ENCODE measurements at regions not wholly inside any gene's neighbourhood (a gene's known extent, or its start where the extent isn't known, plus 50 kb on each side); places are given as distances from the start of the nearest gene placed in this dataset.

- Histone ChIP-seq H3K79me2 (ENCODE audit: low read length) (no peaks in the 10 kb centered on the region), H3K36me3 (replicated peaks; ENCODE audit: insufficient read depth, low read length) (no peaks in the 10 kb centered on the region), H3K27ac (ENCODE audit: low read length) (no peak overlapping the region), H3F3A (ENCODE audit: insufficient read depth, low read length) (no peaks in the 10 kb centered on the region), H2AFZ (ENCODE audit: low read length) (no peak overlapping the region), H3K9me2 (replicated peaks; ENCODE audit: insufficient read depth, low read length) (no peaks in the 10 kb centered on the region), H3K9me3 (replicated peaks; ENCODE audit: insufficient read depth, low read length) (no peaks in the 10 kb centered on the region), H3K4me1 (ENCODE audit: low read length) (no peaks in the 10 kb centered on the region), H4K20me1 (ENCODE audit: insufficient read depth, low read length) (no peaks in the 10 kb centered on the region), H3K4me3 (ENCODE audit: low read length) (no peak overlapping the region), H3K9ac (ENCODE audit: low read length) (no peak overlapping the region), H3K4me2 (ENCODE audit: low read depth, low read length) (no peak overlapping the region), H3K27me3 (replicated peaks; ENCODE audit: insufficient read depth, low read length) (no peaks in the 10 kb centered on the region)
- no peak for TF ChIP-seq CTCF (IDR thresholded peaks at IDR 0.05; ENCODE audit: low read length)
- TF ChIP-seq EZH2phosphoT487 (IDR thresholded peaks at IDR 0.05; ENCODE audit: low read length) = no peak
- TF ChIP-seq EZH2 (optimal IDR thresholded peaks at IDR 0.05; ENCODE audit: low read depth, low read length) = no peak
- DNase-seq = no peak
Measured at GRCh38 chr18:4581966-4582365, 126.9 kb upstream of the DLGAP1 start.

- Histone ChIP-seq H3K79me2 (ENCODE audit: low read length) (no peaks in the 10 kb centered on the region), H3K27me3 (replicated peaks; ENCODE audit: insufficient read depth, low read length) (no peaks in the 10 kb centered on the region), H3K9me3 (replicated peaks; ENCODE audit: insufficient read depth, low read length) (no peaks in the 10 kb centered on the region), H3K9me2 (replicated peaks; ENCODE audit: insufficient read depth, low read length) (no peaks in the 10 kb centered on the region), H3K9ac (ENCODE audit: low read length) (no peak overlapping the region), H3K4me1 (ENCODE audit: low read length) (no peaks in the 10 kb centered on the region), H3F3A (ENCODE audit: insufficient read depth, low read length) (no peaks in the 10 kb centered on the region), H2AFZ (ENCODE audit: low read length) (no peak overlapping the region), H4K20me1 (ENCODE audit: insufficient read depth, low read length) (no peaks in the 10 kb centered on the region), H3K27ac (ENCODE audit: low read length) (no peak overlapping the region), H3K4me2 (ENCODE audit: low read depth, low read length) (no peak overlapping the region), H3K36me3 (replicated peaks; ENCODE audit: insufficient read depth, low read length) (no peaks in the 10 kb centered on the region), H3K4me3 (ENCODE audit: low read length) (no peak overlapping the region)
- no peak for TF ChIP-seq EZH2 (optimal IDR thresholded peaks at IDR 0.05; ENCODE audit: low read depth, low read length)
- no peak for TF ChIP-seq EZH2phosphoT487 (IDR thresholded peaks at IDR 0.05; ENCODE audit: low read length)
- no peak for DNase-seq
Measured at GRCh38 chr18:4578449-4578848, 123.3 kb upstream of the DLGAP1 start.

GRCh38 chr18:4573735-4574134 is 118.6 kb upstream of the DLGAP1 start:
- no peaks in the 10 kb centered on the region for H3K9me2 ChIP-seq (replicated peaks; ENCODE audit: insufficient read depth, low read length)
- no peaks in the 10 kb centered on the region for H3K9me3 ChIP-seq (replicated peaks; ENCODE audit: insufficient read depth, low read length)
- no peak overlapping the region for H3K4me2 ChIP-seq (ENCODE audit: low read depth, low read length)
- no peak overlapping the region for H3K27ac ChIP-seq (ENCODE audit: low read length)
- H3F3A ChIP-seq (ENCODE audit: insufficient read depth, low read length) = no peaks in the 10 kb centered on the region
- no peaks in the 10 kb centered on the region for H3K27me3 ChIP-seq (replicated peaks; ENCODE audit: insufficient read depth, low read length)
- H2AFZ ChIP-seq (ENCODE audit: low read length) = no peak overlapping the region
- no peaks in the 10 kb centered on the region for H3K4me1 ChIP-seq (ENCODE audit: low read length)
- H3K36me3 ChIP-seq (replicated peaks; ENCODE audit: insufficient read depth, low read length) = no peaks in the 10 kb centered on the region
- H3K4me3 ChIP-seq (ENCODE audit: low read length) = no peak overlapping the region
- TF ChIP-seq CTCF (IDR thresholded peaks at IDR 0.05; ENCODE audit: low read length) (no peak), EZH2phosphoT487 (IDR thresholded peaks at IDR 0.05; ENCODE audit: low read length) (no peak), EZH2 (optimal IDR thresholded peaks at IDR 0.05; ENCODE audit: low read depth, low read length) (no peak)
- H4K20me1 ChIP-seq (ENCODE audit: insufficient read depth, low read length) = no peaks in the 10 kb centered on the region
- no peak overlapping the region for H3K9ac ChIP-seq (ENCODE audit: low read length)
- no peak for DNase-seq
- no peaks in the 10 kb centered on the region for H3K79me2 ChIP-seq (ENCODE audit: low read length)

GRCh38 chr18:4557502-4557901 is 102.4 kb upstream of the DLGAP1 start:
- Histone ChIP-seq H4K20me1 (ENCODE audit: insufficient read depth, low read length) (no peaks in the 10 kb centered on the region), H2AFZ (ENCODE audit: low read length) (no peak overlapping the region), H3K9me3 (replicated peaks; ENCODE audit: insufficient read depth, low read length) (no peaks in the 10 kb centered on the region), H3K27me3 (replicated peaks; ENCODE audit: insufficient read depth, low read length) (no peaks in the 10 kb centered on the region), H3K79me2 (ENCODE audit: low read length) (no peaks in the 10 kb centered on the region), H3F3A (ENCODE audit: insufficient read depth, low read length) (no peaks in the 10 kb centered on the region), H3K4me3 (ENCODE audit: low read length) (no peak overlapping the region), H3K36me3 (replicated peaks; ENCODE audit: insufficient read depth, low read length) (no peaks in the 10 kb centered on the region), H3K4me2 (ENCODE audit: low read depth, low read length) (no peak overlapping the region), H3K9ac (ENCODE audit: low read length) (no peak overlapping the region), H3K4me1 (ENCODE audit: low read length) (no peaks in the 10 kb centered on the region), H3K27ac (ENCODE audit: low read length) (no peak overlapping the region), H3K9me2 (replicated peaks; ENCODE audit: insufficient read depth, low read length) (no peaks in the 10 kb centered on the region)
- TF ChIP-seq EZH2phosphoT487 (IDR thresholded peaks at IDR 0.05; ENCODE audit: low read length) (no peak), EZH2 (optimal IDR thresholded peaks at IDR 0.05; ENCODE audit: low read depth, low read length) (no peak), CTCF (IDR thresholded peaks at IDR 0.05; ENCODE audit: low read length) (no peak)
- no peak for DNase-seq
